ENCODE measurements at regions not wholly inside any gene's neighbourhood (a gene's known extent, or its start where the extent isn't known, plus 50 kb on each side); places are given as distances from the start of the nearest gene placed in this dataset.

GRCh38 chr12:131420867-131421447 is 289.9 kb upstream of the SFSWAP start:
- no peak overlapping the region for H3K4me3 ChIP-seq (ENCODE audit: low read depth, low read length)
- no peak for DNase-seq (ENCODE audit: low read depth)
- TF ChIP-seq, protein P1, sequence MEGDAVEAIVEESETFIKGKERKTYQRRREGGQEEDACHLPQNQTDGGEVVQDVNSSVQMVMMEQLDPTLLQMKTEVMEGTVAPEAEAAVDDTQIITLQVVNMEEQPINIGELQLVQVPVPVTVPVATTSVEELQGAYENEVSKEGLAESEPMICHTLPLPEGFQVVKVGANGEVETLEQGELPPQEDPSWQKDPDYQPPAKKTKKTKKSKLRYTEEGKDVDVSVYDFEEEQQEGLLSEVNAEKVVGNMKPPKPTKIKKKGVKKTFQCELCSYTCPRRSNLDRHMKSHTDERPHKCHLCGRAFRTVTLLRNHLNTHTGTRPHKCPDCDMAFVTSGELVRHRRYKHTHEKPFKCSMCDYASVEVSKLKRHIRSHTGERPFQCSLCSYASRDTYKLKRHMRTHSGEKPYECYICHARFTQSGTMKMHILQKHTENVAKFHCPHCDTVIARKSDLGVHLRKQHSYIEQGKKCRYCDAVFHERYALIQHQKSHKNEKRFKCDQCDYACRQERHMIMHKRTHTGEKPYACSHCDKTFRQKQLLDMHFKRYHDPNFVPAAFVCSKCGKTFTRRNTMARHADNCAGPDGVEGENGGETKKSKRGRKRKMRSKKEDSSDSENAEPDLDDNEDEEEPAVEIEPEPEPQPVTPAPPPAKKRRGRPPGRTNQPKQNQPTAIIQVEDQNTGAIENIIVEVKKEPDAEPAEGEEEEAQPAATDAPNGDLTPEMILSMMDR (IDR thresholded peaks at IDR 0.05; ENCODE audit: control insufficient read depth, extremely low read depth, insufficient read depth), result no peak

- no peak overlapping the region for H3K4me3 ChIP-seq (ENCODE audit: low read depth, low read length)
- no peak for DNase-seq (ENCODE audit: low read depth)
- TF ChIP-seq, protein P1 (IDR thresholded peaks at IDR 0.05; ENCODE audit: control insufficient read depth, extremely low read depth, insufficient read depth), result no peak
Measured at GRCh38 chr12:131421509-131422186, 289.2 kb upstream of the SFSWAP start.

DNA sequence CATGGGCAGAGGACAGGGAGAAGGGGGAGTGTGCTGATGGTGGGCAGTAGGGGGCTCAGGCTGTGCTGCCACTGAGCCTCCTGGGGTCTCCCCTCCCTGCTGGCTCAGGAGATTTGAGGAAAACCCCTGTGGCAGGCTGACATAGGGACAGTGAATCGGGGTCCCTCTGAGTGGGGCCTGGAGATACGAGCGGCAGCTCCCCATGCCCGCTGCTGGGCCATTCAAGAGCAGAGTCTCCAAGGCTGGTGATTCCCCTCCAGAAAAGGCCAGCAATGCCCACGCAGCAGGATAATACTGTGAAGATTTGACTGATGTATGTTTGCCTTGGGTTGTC is 288.7 kb upstream of the SFSWAP start:
- H3K4me3 ChIP-seq (ENCODE audit: low read depth, low read length), result no peak overlapping the region
- TF ChIP-seq, protein P1 (IDR thresholded peaks at IDR 0.05; ENCODE audit: control insufficient read depth, extremely low read depth, insufficient read depth), result no peak
- DNase-seq (ENCODE audit: low read depth), result no peak

DNA sequence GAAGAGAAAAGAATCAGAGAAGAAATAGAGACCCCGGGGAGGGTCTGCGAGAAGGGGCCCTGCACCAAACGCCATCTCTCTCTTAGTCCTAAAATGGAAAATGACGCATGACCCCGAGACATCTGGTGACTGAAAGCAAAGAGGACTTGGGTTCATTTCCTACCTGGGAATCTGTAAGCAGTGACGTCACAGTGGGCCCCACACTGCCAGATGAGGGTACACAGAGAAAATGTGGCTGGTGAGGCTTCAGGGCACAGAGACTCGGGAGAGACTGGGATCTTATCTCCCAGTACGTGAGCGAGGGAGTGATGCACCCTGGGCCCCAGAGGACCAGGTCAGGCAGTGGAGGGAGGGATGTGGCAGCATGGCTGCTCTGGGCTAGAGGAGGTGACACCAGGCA is 288.1 kb upstream of the SFSWAP start:
- DNase-seq (ENCODE audit: low read depth), result no peak
- no peak overlapping the region for H3K4me3 ChIP-seq (ENCODE audit: low read depth, low read length)
- TF ChIP-seq, protein P1 (IDR thresholded peaks at IDR 0.05; ENCODE audit: control insufficient read depth, extremely low read depth, insufficient read depth), result no peak

GRCh38 chr12:131424270-131424669 is 286.6 kb upstream of the SFSWAP start:
- H3K4me3 ChIP-seq (ENCODE audit: low read depth, low read length), result no peak overlapping the region
- no peak for DNase-seq (ENCODE audit: low read depth)
- TF ChIP-seq, protein P1 (IDR thresholded peaks at IDR 0.05; ENCODE audit: control insufficient read depth, extremely low read depth, insufficient read depth), result no peak

- DNase-seq (ENCODE audit: low read depth), result no peak
Measured at GRCh38 chr12:131425112-131426075, 285.5 kb upstream of the SFSWAP start.

More at GRCh38 chr12:131425112-131426075, 285.5 kb upstream of the SFSWAP start:
- TF ChIP-seq, protein P1 (IDR thresholded peaks at IDR 0.05; ENCODE audit: control insufficient read depth, extremely low read depth, insufficient read depth), result no peak
- no peak overlapping the region for H3K4me3 ChIP-seq (ENCODE audit: low read depth, low read length)

Data from LNCaP clone FGC (cell line).